Right ventricle myocardium inferior (tissue), 1 donor: ENCODE measurements at regions not wholly inside any gene's neighbourhood (a gene's known extent, or its start where the extent isn't known, plus 50 kb on each side); places are given as distances from the start of the nearest gene placed in this dataset.
A peak's percentile ranks its signal among the peaks of the same experiment; 100 is the strongest.

Experiments used
- ATAC-seq: fragments of 200-7000 bp; cut with Tn5 transposase; one replicate; pipeline ENCODE4 v1.9.1; 2020; ENCODE audit warnings: mild to moderate bottlenecking, moderate library complexity
- DNase-seq: peaks from one replicate; pipeline ENCODE4 v3.0.0; 2021; ENCODE audit errors: missing footprints
- intact Hi-C: fragments of 100-400 bp; cut with DNase I; formaldehyde crosslinking; loops from one replicate; pipeline ENCODE4 v1.11.0; 2022
- donor health status: DM: no; HTN: yes; CAD: no; lungs with severe emphysema.

DNA sequence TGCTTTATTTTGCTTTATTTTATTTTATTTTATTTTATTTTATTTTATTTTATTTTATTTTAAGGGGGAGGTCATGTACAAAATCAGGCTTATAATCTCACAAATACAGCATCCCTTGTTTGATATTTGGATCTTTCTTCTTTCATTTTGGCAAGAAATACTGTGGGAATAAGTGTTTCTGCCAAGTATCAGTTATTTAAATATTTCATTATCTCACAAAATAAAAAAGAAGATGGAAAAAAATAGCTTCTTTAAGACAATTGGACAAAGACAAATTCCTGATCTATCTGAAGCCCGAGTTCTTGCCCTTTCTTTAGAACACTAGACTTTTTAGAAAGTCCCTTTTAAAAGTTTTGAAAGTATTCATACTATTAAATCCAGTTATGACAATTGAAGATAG lies 560.5 kb upstream of the ZEB2 start:
- no peak for DNase-seq
- no peak for ATAC-seq
- intact Hi-C loops, result no loop called here

GRCh38 chr2:145079641-145080040 lies 559.7 kb upstream of the ZEB2 start:
- DNase-seq (no peak), ATAC-seq (no peak)
- intact Hi-C loops, result no loop called here

DNA sequence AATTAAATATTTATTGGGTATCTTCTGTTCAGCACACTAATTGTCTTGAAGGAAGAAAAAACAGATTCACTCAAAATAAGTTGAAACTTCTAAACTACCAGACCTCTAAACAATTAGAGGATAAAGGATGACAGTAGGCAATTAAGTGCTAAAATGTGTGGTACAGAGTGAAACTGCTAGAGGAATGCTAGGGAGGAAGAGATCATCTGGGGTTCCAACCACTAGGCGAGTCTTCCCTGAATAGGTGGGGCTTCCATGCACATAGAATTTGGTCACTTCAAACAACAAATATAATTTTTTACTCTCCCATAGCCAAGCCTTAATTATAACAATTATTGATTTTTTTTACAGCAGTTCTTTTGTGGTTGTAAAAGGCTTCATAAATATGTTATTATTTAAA lies 559.0 kb upstream of the ZEB2 start:
- intact Hi-C loops, result no loop called here
- DNase-seq (no peak), ATAC-seq (no peak)

DNA sequence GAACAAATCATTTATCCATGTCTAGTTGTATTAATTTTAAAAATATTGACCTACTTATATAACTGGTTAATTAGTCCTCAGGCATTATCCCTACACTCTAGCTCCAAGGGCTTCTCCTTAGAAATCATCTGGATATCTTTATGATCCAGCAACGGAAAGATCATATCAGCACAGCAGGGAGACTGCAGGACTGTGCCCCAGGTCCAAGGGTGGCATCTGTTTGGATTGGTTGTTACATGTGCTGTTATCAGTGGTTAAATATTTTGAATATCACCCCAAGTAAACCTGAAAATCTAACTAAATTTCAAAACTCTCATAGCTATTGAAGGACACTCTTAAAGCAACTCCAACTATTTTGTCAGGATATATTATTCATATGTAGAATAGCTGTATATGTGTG lies 556.2 kb upstream of the ZEB2 start:
- ATAC-seq, result no peak
- intact Hi-C loops, result no loop called here
- DNase-seq, result no peak

- intact Hi-C loops, result no loop called here
- no peak for ATAC-seq
- DNase-seq, result no peak
These were observed 555.6 kb upstream of the ZEB2 start for GRCh38 chr2:145075454-145076062.

GRCh38 chr2:145070703-145071102 lies 550.8 kb upstream of the ZEB2 start:
- intact Hi-C loops, result no loop called here
- DNase-seq, result no peak
- no peak for ATAC-seq

DNA sequence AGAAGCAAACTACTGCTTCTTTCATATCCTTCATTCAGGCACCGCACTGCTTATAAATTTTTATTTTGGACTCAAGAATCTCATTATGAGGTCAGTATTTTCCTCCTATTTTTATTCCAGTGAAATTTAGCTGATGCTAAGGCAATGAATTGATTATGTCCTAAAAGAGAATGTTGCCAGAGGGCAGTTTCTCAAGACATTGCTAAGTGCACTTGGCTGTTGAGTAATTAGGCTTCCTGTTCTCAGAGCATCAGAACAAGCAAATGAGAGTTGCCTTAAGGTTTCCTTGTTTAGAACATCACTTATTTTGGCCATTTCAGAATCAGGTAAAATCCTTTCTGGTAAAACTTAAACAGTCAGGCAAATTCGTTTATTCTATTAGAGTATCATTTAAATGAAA lies 548.6 kb upstream of the ZEB2 start:
- ATAC-seq (no peak), DNase-seq (no peak)
- intact Hi-C loops, result loop anchor here (5.0 kb wide), 1 partner anchor 66 kb away; no protein-coding TSS in a partner anchor

- intact Hi-C loops, result loop anchor here (5.0 kb wide), 1 partner anchor 65 kb away; no protein-coding TSS in a partner anchor
- DNase-seq, result no peak
- ATAC-seq, result no peak
These were observed 547.7 kb upstream of the ZEB2 start for GRCh38 chr2:145067549-145068030.

- DNase-seq (no peak), ATAC-seq (peak; percentile 68)
- intact Hi-C loops, result loop anchor here (1.0 to 5.0 kb wide), 2 partner anchors 40 to 65 kb away; no protein-coding TSS in a partner anchor
These were observed 547.1 kb upstream of the ZEB2 start for GRCh38 chr2:145066856-145067548.

DNA sequence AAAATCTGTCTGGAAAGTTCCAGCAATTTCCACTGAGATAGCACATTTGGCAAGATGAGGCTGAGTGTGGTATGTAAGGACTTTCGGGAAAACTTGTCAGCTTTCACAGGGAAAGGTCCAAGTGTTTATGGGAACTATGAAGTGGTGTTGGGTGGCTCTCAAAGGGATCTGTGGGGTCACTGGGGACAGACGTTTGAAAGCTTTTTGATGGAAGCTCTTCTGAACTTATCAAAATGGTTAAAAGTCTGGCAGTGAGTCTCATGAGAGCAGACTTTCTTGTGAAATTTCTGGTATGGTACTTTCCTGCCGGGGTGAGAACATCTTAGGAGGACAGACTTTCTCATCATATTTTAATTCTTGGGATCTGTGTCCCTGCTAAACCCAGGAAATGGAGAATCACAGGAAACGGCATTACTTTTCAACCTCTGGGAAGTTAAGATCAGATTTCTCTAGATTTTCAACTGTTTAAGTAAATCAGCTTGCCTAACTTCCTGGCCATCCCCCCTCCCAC lies 546.3 kb upstream of the ZEB2 start:
- peak; percentile 85 for ATAC-seq
- no peak for DNase-seq

DNA sequence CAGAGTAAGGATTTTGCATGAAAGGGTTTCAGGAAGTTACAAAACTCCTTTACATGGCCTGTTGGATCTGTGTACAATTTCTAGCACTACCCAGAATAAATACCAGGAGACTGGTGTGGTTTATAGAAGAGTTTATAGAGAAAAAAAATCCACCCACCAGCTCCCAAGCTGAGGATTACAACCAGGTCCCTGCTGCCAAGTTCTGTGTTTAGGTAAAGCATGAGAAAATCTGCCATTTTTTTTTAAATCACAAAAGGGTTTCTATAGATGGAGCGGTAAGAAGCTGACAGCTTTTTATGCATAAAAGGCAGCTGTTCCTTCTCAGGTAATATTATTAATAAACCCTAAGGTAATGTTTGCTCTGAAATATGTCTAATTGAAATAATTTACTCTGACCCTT lies 545.4 kb upstream of the ZEB2 start:
- intact Hi-C loops, result loop anchor here (5.0 kb wide), 1 partner anchor 63 kb away; no protein-coding TSS in a partner anchor
- ATAC-seq, result no peak
- no peak for DNase-seq

More for the DNA sequence above, 546.3 kb upstream of the ZEB2 start:
- intact Hi-C loops, result loop anchor here (1.0 to 5.0 kb wide), 2 partner anchors 39 to 64 kb away; no protein-coding TSS in a partner anchor

DNA sequence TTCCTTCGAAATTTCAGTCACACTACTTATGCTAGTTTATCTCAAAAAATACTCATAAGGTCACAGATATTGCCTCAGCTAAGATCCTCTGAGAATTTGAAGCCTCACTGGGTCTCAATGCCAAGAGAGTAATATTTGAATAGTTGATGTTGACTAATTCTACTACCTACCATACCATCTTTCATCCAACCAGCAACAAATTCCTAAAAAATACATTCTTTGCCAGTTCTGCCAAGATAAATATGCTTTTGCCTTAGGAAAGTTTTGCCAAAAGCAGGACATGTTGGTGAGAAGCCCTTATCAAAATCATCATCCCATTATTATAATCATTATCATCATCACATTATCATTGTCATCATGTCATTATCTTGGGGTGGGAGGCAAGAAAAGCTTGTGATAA lies 544.6 kb upstream of the ZEB2 start:
- no peak for DNase-seq
- no peak for ATAC-seq
- intact Hi-C loops, result no loop called here

DNA sequence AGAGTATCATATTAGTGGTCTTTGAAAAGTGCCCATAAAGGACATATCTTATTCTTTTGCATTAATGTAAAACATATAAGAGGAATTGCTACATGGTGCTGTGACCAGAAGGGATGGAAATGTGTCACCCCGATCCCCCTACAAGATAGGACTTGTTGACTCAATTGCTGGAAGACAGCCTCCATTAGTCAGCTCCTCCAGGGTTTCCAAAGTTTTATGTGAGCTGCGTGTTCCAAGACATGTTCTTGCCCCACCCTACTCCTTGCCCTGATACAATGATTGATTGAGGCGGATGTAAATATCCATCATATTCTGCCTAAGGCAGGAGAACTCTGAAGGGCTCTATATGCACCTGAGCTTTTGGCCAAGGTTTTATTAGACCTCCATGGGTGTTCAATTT lies 541.0 kb upstream of the ZEB2 start:
- DNase-seq (no peak), ATAC-seq (no peak)
- intact Hi-C loops, result no loop called here

DNA sequence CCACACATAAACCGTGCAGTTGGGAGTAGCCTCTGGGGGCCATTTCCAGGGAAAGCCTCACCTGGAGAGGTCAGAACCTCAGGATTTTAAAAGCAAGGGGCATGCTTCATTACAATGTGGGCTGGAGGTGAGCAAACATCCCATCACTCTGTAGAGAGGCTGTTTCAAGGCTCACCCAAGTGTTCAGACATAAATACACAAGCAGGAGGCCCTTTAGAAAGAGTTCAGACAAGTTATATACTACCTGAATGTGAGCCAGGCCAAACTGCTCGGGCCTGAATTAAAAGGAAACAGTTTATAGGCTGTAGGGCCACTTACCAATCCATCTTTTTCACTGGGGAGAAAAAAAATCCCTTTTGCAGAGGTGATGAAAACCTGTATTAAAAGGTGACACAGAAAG lies 540.0 kb upstream of the ZEB2 start:
- no peak for ATAC-seq
- no peak for DNase-seq
- intact Hi-C loops, result no loop called here

DNA sequence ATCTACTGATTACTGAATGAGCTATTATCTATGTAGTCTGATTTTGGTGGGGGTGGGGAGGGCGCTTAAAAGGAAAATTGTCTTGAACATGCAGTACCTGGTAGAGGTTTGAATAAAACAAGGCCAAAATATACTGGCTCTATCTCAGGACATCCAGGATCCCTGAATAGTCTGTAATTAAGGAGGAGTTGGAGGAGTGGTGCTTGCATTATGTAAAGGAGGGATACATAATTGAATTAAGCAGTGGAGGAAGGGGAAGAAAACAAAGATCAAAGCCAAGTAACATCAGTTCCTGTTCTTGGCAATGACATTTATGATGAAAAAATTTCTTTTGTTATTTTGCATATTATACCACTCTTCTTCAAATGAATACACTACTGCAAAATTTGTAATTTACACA lies 539.4 kb upstream of the ZEB2 start:
- ATAC-seq (no peak), DNase-seq (no peak)
- intact Hi-C loops, result no loop called here

GRCh38 chr2:145058457-145058856 lies 538.5 kb upstream of the ZEB2 start:
- ATAC-seq (no peak), DNase-seq (no peak)
- intact Hi-C loops, result no loop called here

GRCh38 chr2:145055651-145056050 lies 535.7 kb upstream of the ZEB2 start:
- intact Hi-C loops, result no loop called here
- DNase-seq, result no peak
- ATAC-seq, result no peak

DNA sequence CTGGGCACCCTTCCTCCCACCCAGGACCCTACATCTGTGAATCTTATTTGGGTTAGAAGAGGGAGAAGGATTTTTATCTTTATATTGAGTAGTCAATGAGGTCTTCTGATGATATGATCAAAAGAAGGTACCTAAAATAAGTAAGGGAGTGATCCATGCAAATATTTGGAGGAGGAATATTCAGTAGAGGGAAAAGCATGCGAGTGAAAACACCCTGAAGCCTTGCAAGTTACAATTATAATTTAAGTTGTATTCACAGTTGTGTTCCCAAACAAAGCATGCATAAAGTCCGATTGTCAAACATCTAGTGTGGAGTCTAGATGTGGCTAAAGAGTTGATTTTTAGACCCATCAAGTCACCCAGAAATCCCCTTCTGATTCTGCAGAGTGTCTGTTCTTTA lies 530.2 kb upstream of the ZEB2 start:
- no peak for DNase-seq
- intact Hi-C loops, result no loop called here
- ATAC-seq, result no peak

DNA sequence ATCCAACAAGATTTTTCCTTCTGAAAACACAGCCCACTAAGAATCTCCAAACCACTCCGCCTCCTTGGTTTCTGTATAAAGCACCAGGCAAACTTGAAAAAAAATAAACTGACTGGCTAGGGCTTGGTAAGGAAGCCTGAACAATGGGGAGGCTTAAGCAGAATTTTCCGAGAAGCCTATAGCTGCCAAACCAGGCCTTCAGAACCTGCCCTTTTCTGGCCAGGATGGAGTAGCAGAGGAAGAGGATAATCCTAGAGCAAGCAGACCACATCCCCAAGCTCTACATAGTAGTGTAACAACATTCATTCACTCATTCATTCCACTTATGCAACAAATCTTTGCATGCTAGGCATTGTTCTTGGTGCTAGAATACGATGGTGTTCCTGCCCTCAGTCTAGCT lies 529.6 kb upstream of the ZEB2 start:
- no peak for ATAC-seq
- intact Hi-C loops, result no loop called here
- DNase-seq, result no peak

DNA sequence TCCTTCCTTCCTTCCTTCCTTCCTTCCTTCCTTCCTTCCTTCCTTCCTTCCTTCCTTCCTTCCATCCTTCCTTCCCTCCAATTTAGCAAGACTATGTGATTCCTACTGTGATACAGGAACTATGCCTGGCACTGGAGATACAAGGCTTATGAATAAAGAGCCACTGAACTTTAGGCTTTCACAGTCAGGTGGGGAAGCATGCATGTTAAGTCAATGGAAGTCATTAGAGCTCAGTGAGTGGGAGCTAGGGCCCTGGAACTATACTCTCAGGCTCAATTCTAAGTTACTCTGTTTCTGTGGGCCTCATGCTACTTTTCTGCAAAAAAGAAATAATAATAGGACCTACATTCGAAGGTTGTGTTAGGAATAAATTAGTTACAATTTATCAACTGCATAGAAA lies 527.6 kb upstream of the ZEB2 start:
- intact Hi-C loops, result no loop called here

More for the DNA sequence above, 527.6 kb upstream of the ZEB2 start:
- no peak for DNase-seq
- ATAC-seq, result no peak
